ENCODE measurements at regions not wholly inside any gene's neighbourhood (a gene's known extent, or its start where the extent isn't known, plus 50 kb on each side); places are given as distances from the start of the nearest gene placed in this dataset.

DNA sequence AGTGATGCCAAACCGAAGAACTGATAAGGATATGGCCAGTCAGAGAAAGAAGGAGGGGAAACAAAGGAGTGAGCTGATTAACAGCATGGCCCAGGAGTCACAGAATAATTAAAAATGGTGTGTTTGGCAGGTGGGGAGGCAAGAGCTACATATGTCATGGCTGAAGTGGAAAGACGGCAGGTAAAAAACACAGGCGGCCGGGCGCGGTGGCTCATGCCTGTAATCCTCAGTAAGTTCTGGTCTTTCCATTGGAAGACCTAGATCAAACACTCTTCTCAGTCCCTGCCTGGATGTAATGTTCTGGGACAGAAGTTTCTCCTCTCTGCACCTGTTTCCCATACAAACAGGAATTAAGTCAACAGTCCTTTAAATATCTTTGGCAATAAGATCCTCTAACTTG lies 503.9 kb downstream of the STIM2 start:
- Histone ChIP-seq H3K27me3 (no peaks in the 10 kb centered on the region), H3K9me3 (no peaks in the 10 kb centered on the region), H3K36me3 (no peaks in the 10 kb centered on the region), H3K4me1 (no peaks in the 10 kb centered on the region), H3K27ac (no peak overlapping the region), H3K4me3 (no peak overlapping the region)
- intact Hi-C loops (cut with DNase I): no loop called here
- no peak for TF ChIP-seq POLR2A (IDR thresholded peaks at IDR 0.05)
- TF ChIP-seq, protein P1, sequence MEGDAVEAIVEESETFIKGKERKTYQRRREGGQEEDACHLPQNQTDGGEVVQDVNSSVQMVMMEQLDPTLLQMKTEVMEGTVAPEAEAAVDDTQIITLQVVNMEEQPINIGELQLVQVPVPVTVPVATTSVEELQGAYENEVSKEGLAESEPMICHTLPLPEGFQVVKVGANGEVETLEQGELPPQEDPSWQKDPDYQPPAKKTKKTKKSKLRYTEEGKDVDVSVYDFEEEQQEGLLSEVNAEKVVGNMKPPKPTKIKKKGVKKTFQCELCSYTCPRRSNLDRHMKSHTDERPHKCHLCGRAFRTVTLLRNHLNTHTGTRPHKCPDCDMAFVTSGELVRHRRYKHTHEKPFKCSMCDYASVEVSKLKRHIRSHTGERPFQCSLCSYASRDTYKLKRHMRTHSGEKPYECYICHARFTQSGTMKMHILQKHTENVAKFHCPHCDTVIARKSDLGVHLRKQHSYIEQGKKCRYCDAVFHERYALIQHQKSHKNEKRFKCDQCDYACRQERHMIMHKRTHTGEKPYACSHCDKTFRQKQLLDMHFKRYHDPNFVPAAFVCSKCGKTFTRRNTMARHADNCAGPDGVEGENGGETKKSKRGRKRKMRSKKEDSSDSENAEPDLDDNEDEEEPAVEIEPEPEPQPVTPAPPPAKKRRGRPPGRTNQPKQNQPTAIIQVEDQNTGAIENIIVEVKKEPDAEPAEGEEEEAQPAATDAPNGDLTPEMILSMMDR (IDR thresholded peaks at IDR 0.05): no peak
- 90 to 93% methylated on average over 6 of the region's 6 CpGs for WGBS, 2 donors
- DNase-seq: no peak

DNA sequence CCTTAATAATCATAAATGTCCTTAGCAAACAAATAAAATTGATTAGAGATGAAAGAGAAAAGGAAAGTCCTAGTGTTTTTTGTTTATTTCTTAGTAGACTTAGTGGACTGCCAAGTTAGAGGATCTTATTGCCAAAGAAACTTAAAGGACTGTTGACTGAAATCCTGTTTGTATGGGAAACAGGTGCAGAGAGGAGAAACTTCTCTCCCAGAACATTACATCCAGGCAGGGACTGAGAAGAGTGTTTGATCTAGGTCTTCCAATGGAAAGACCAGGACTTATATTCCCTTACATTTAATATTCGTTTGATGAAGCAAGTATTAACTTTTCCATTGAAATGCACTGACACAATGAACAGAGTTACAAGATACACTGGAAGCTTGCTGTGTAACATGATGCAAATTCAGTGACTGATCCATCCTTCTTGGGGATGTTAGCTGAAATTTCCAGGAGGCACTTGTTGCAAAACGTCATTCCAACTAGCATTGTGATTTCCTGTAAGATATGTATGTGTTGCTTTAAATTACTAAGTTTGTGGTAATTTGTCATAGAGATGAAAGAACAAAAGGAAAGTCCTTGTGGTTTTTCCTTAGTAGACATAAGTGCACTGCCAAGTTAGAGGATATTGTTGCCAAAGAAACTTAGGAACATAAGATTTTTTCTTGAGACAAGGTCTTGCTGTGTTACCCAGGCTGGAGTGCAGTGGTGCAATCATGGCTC lies 505.6 kb downstream of the STIM2 start:
- WGBS, 2 donors: 29 to 36% methylated on average over 2 of the region's 2 CpGs
- no peaks in the 10 kb centered on the region for H3K36me3 ChIP-seq
- no peaks in the 10 kb centered on the region for H3K9me3 ChIP-seq
- DNase-seq: no peak
- TF ChIP-seq POLR2A (IDR thresholded peaks at IDR 0.05): no peak
- TF ChIP-seq, protein P1 (IDR thresholded peaks at IDR 0.05): no peak
- H3K4me1 ChIP-seq: no peaks in the 10 kb centered on the region
- H3K27me3 ChIP-seq: no peaks in the 10 kb centered on the region
- no peak overlapping the region for H3K27ac ChIP-seq
- intact Hi-C loops (cut with DNase I): no loop called here
- no peak overlapping the region for H3K4me3 ChIP-seq

DNA sequence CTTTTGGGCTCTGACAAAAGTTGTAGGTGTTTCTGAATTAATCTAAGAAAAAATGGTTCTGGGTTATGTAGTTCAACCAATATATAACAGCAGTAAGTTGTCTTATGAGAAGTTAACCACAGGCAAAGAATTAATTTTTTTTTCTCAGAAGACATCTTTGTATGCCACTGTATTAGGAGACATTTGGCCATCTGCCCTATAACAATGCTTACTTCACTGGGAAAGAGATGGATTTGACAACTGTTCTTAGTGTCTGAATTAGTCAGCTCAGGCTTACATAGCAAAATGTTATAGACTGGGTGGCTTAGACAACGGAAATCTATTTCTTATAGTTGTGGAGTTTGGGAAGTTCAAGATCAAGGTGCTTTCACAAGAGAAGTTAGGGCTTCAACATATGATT lies 508.1 kb downstream of the STIM2 start:
- Histone ChIP-seq H3K36me3 (no peaks in the 10 kb centered on the region), H3K27me3 (no peaks in the 10 kb centered on the region), H3K4me1 (no peaks in the 10 kb centered on the region), H3K27ac (no peak overlapping the region), H3K4me3 (no peak overlapping the region), H3K9me3 (no peaks in the 10 kb centered on the region)
- WGBS, 2 donors: 38 to 67% methylated on average over 1 of the region's 1 CpG
- intact Hi-C loops (cut with DNase I): no loop called here
- no peak for TF ChIP-seq POLR2A (IDR thresholded peaks at IDR 0.05)
- no peak for DNase-seq

DNA sequence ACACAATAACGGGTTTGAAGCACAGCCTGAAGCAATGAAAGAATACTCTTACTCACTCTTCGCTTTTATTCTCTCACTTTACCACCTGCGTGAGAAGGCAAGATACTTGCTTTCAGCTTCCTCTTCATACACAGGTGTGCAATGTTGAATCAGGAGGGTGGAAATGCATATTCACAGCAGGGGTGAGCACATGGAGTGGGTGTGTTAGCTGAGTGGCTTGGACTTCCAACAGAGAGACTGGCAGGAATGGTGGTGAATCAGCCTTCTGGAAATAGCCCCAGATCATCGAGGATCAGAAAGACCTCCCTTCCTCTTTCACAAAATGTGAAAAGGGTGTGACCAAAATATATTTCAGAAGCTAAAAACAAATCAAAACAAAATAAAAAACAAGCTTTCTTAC lies 521.2 kb downstream of the STIM2 start:
- no peak overlapping the region for H3K4me3 ChIP-seq
- TF ChIP-seq, protein P1 (IDR thresholded peaks at IDR 0.05): no peak
- no peak for TF ChIP-seq POLR2A (IDR thresholded peaks at IDR 0.05)
- DNase-seq: no peak
- H3K9me3 ChIP-seq: no peaks in the 10 kb centered on the region
- intact Hi-C loops (cut with DNase I): no loop called here
- 72 to 76% methylated on average over 4 of the region's 4 CpGs for WGBS, 2 donors
- no peaks in the 10 kb centered on the region for H3K4me1 ChIP-seq
- H3K27me3 ChIP-seq: no peaks in the 10 kb centered on the region
- H3K27ac ChIP-seq: no peak overlapping the region
- no peaks in the 10 kb centered on the region for H3K36me3 ChIP-seq

DNA sequence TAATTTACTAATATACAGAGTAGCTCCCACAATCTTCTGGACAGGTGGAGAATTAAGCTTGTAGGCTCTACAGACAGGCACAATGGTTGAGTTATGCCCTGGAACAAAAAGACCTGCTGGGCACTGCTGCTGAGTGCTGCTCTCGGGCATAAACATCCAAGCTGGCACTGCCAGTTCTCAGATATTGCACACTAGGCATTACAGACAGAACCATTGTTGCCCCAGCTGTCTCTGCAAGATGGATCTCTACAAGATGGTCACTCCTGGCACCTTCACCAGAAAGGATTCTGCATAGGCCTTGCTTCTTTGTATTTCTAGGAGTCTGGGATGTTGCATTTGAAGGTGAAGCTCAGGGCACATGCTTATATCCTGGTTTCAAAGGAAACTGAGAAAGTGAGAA lies 527.1 kb downstream of the STIM2 start:
- Histone ChIP-seq H3K4me1 (no peaks in the 10 kb centered on the region), H3K27ac (no peak overlapping the region), H3K9me3 (no peaks in the 10 kb centered on the region), H3K27me3 (no peaks in the 10 kb centered on the region), H3K4me3 (no peak overlapping the region), H3K36me3 (no peaks in the 10 kb centered on the region)
- no peak for DNase-seq
- 43 to 55% methylated on average over 1 of the region's 1 CpG for WGBS, 2 donors
- TF ChIP-seq, protein P1 (IDR thresholded peaks at IDR 0.05): no peak
- TF ChIP-seq POLR2A (IDR thresholded peaks at IDR 0.05): no peak
- intact Hi-C loops (cut with DNase I): no loop called here

DNA sequence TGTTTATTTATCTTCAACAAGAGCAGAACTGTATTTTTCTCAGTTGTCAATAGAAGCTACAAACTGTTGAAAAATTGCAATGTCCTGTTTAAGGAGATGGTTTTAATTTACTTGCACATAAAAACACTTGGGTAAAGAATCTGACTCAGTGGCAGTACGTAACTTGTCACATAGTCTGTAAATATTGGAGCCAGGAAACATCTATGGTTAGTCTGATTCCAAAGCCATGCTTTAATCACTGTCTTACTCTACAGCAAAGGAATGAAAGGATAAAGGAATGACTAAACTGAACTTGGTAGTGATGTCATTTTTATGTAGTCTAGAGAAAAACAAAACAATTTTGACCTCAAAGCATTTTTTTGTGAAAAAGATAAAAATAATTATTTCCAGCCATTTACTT lies 537.2 kb downstream of the STIM2 start:
- Histone ChIP-seq H3K27me3 (no peaks in the 10 kb centered on the region), H3K9me3 (no peaks in the 10 kb centered on the region), H3K27ac (no peak overlapping the region), H3K4me1 (no peaks in the 10 kb centered on the region), H3K36me3 (no peaks in the 10 kb centered on the region), H3K4me3 (no peak overlapping the region)
- TF ChIP-seq, protein P1 (IDR thresholded peaks at IDR 0.05): no peak
- TF ChIP-seq POLR2A (IDR thresholded peaks at IDR 0.05): no peak
- intact Hi-C loops (cut with DNase I): no loop called here
- no peak for DNase-seq
- 17 to 28% methylated on average over 1 of the region's 1 CpG for WGBS, 2 donors
